RWPE2 (cell line): ENCODE measurements at regions not wholly inside any gene's neighbourhood (a gene's known extent, or its start where the extent isn't known, plus 50 kb on each side); places are given as distances from the start of the nearest gene placed in this dataset.

Experiments
- ATAC-seq: fragments of 200-7000 bp; cut with Tn5 transposase; 3 replicates; pipeline ENCODE4 v1.9.1; 2021; ENCODE audit warnings: low read depth
- DNase-seq: peaks from one replicate; pipeline ENCODE4 v3.0.0-alpha.2; 2020; ENCODE audit warnings: low spot score
- H3K27ac ChIP-seq: fragments of 450-650 bp; 2 replicates; pipeline ENCODE4 v1.5.1; 2017; ENCODE audit warnings: mild to moderate bottlenecking; ENCODE audit not compliant: poor library complexity, severe bottlenecking
- H3K27me3 ChIP-seq: fragments of 250-450 bp; sonication (Bioruptor Pico); 2 replicates; pipeline ENCODE4 v1.5.1; 2021; ENCODE audit warnings: mild to moderate bottlenecking, moderate library complexity; ENCODE audit not compliant: insufficient read depth, poor library complexity, severe bottlenecking
- H3K36me3 ChIP-seq: fragments of 250-450 bp; sonication (Bioruptor Pico); 2 replicates; pipeline ENCODE4 v1.5.1; 2020; ENCODE audit warnings: low read depth, mild to moderate bottlenecking, moderate library complexity
- H3K4me1 ChIP-seq: fragments of 250-450 bp; sonication (Bioruptor Pico); 2 replicates; pipeline ENCODE4 v1.5.1; 2021; ENCODE audit warnings: mild to moderate bottlenecking, moderate library complexity; ENCODE audit not compliant: insufficient read depth, poor library complexity, severe bottlenecking
- H3K4me3 ChIP-seq: fragments of 250-450 bp; sonication (Bioruptor Pico); 2 replicates; pipeline ENCODE4 v1.5.1; 2021; ENCODE audit warnings: mild to moderate bottlenecking, moderate library complexity; ENCODE audit not compliant: severe bottlenecking
- H3K9me3 ChIP-seq: fragments of 250-450 bp; sonication (Bioruptor Pico); 2 replicates; pipeline ENCODE4 v1.5.1; 2021; ENCODE audit warnings: mild to moderate bottlenecking, moderate library complexity; ENCODE audit not compliant: severe bottlenecking
- TF ChIP-seq, protein P1 (sequence below): fragments of 450-650 bp; IDR thresholded peaks from one replicate; pipeline ENCODE4 v1.5.1; 2017; ENCODE audit warnings: mild to moderate bottlenecking, moderate library complexity; ENCODE audit not compliant: poor library complexity, severe bottlenecking

DNA sequence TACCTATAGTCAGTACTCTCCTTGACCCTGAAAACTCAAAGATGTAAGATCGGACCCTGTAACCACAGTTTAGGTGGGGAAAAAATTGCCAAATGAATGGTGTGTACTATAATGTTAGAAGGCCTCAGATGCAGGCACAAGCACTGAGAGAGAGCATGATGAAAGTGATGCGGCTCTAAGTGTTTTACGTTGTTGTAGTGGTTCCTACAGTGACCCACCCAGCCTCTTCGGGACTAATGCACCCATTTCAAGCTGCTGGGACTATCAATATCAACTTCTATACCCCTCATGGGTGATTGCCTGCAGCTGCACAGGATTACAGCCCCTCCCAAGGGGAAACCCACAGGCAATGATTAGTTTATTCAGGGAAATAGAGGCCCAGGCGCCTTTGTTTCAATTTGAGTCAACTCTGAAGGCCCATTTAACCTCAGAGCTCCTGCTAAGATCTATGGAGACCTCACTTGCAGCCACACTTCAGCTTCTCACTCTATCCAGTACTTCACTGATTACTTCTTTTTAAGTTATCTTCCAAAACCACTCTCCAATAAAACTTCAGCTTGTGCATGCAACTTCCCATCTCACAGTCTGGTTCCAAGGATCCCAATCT lies 340.7 kb downstream of the NR2F1-AS1 start:
- Histone ChIP-seq H3K9me3 (no peaks in the 10 kb centered on the region), H3K27ac (no peak overlapping the region), H3K4me1 (peaks cover 12% of the 10 kb centered on the region), H3K36me3 (no peaks in the 10 kb centered on the region), H3K4me3 (no peak overlapping the region), H3K27me3 (no peaks in the 10 kb centered on the region)
- no peak for DNase-seq
- no peak for ATAC-seq
- TF ChIP-seq, protein P1, sequence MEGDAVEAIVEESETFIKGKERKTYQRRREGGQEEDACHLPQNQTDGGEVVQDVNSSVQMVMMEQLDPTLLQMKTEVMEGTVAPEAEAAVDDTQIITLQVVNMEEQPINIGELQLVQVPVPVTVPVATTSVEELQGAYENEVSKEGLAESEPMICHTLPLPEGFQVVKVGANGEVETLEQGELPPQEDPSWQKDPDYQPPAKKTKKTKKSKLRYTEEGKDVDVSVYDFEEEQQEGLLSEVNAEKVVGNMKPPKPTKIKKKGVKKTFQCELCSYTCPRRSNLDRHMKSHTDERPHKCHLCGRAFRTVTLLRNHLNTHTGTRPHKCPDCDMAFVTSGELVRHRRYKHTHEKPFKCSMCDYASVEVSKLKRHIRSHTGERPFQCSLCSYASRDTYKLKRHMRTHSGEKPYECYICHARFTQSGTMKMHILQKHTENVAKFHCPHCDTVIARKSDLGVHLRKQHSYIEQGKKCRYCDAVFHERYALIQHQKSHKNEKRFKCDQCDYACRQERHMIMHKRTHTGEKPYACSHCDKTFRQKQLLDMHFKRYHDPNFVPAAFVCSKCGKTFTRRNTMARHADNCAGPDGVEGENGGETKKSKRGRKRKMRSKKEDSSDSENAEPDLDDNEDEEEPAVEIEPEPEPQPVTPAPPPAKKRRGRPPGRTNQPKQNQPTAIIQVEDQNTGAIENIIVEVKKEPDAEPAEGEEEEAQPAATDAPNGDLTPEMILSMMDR = no peak

DNA sequence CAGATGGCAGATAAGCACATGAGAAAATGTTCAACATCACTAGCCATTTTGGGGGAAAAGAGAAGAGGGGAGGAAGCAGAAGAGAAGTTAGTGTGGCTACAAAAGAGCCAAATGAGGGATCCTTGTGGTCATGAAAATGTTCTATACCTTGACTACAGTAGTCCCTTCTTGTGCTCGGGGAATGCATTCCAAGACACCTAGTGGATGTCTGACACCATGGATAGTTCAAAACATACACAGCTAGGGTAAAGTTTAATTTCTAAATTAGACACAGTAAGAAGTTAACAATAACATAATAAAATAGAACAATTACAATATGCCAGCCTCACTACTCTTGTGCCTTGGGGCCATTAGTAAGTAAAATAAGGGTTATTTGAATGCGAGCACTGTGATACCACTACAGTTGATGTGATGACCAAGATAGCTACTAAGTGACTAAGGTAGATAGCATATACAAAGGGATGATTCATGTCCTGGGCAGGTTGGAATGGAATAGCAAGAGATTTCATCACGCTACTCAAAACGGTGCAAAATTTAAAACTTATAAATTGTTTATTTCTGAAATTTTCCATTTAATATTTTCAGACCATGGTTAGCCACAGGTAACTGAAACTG lies 344.1 kb downstream of the NR2F1-AS1 start:
- H3K36me3 ChIP-seq = no peaks in the 10 kb centered on the region
- H3K27me3 ChIP-seq = no peaks in the 10 kb centered on the region
- H3K4me3 ChIP-seq = no peak overlapping the region
- peak; percentile 100 for ATAC-seq
- no peaks in the 10 kb centered on the region for H3K9me3 ChIP-seq
- peak overlapping the region; percentile 23 for H3K27ac ChIP-seq
- TF ChIP-seq, protein P1 = no peak
- no peak for DNase-seq
- peaks cover 12% of the 10 kb centered on the region for H3K4me1 ChIP-seq

DNA sequence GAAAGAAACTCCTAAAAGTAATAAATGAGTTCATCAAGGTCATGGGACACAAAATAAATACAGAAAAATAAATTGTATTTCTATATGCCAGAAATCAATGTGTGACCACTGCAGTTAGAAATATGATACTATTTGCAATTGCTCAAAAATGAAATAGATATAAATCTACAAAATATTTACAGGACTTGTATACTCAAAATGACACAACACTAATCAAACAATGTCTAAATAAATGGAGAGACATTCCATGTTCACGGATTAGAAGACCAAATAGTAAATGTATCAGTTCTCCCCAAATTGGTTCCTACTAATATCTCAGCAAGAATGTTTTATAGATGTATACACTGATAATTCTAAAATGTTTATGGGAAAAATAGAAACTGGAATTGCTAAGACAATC lies 345.3 kb downstream of the NR2F1-AS1 start:
- H3K9me3 ChIP-seq = no peaks in the 10 kb centered on the region
- no peaks in the 10 kb centered on the region for H3K36me3 ChIP-seq
- TF ChIP-seq, protein P1 = no peak
- no peaks in the 10 kb centered on the region for H3K27me3 ChIP-seq
- no peak overlapping the region for H3K4me3 ChIP-seq
- peaks cover 12% of the 10 kb centered on the region for H3K4me1 ChIP-seq
- no peak for ATAC-seq
- no peak for DNase-seq
- H3K27ac ChIP-seq = no peak overlapping the region

DNA sequence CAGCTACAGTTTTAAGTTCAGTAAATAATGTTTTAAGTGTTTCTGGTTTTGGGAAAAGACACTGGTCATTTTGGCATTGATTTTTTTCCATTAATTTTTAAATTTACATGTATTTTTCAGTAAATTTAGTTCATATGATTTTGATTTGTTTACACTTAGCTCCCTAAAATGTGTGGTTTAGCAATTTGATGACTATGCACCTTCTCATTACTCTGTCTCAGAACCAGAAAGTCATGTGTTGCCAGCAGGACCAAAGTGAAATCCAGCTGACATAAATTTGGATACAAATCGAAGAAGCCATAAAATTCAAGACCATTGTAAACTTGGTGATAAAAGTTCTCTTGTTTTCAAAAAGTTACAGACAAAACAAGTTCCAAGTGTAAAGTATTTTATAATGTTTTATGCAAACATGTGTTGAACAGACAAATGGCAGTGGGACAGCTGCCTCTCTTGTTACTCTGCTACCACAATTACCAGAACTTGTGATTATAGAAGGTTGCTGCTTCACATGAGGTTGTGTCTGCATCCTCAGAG lies 354.8 kb downstream of the NR2F1-AS1 start:
- H3K27me3 ChIP-seq = no peaks in the 10 kb centered on the region
- no peak overlapping the region for H3K27ac ChIP-seq
- no peaks in the 10 kb centered on the region for H3K9me3 ChIP-seq
- DNase-seq = no peak
- no peaks in the 10 kb centered on the region for H3K36me3 ChIP-seq
- H3K4me1 ChIP-seq = no peaks in the 10 kb centered on the region
- TF ChIP-seq, protein P1 = no peak
- ATAC-seq = no peak
- no peak overlapping the region for H3K4me3 ChIP-seq

DNA sequence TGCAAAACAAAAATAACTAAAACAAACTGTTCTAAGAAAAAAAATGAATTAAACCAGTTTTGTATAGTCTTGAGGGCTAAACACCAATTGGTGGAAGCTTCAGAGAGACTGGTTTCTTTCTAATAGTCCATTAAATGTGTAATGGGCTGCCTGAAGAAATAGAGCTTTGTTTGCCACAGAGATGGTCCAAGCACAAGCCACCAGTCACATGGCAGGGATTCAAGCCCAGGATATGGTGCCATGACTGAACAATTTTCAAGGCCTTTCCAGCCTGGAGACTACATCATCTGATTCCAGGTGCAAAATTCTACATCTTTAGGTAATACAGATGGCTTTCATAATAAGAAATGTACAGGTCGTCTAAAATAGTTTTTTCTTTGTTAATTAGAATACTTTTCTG lies 355.3 kb downstream of the NR2F1-AS1 start:
- H3K4me3 ChIP-seq = no peak overlapping the region
- no peak for DNase-seq
- H3K36me3 ChIP-seq = no peaks in the 10 kb centered on the region
- TF ChIP-seq, protein P1 = no peak
- no peak overlapping the region for H3K27ac ChIP-seq
- no peaks in the 10 kb centered on the region for H3K9me3 ChIP-seq
- no peak for ATAC-seq
- H3K4me1 ChIP-seq = no peaks in the 10 kb centered on the region
- no peaks in the 10 kb centered on the region for H3K27me3 ChIP-seq
